IMR-90 (cell line): ENCODE measurements at regions not wholly inside any gene's neighbourhood (a gene's known extent, or its start where the extent isn't known, plus 50 kb on each side); places are given as distances from the start of the nearest gene placed in this dataset.

Source experiments
- ATAC-seq: fragments of 200-7000 bp; cut with Tn5 transposase; 2 replicates; pipeline ENCODE4 v1.9.1; 2020; ENCODE audit warnings: low read depth, mild to moderate bottlenecking, moderate library complexity
- BruUV-seq: library from RNA; stranded (reverse); fragments of 400-500 nt; replicated peaks from 2 replicates; lab custom pipeline; 2021; lab: Mats Ljungman, UMichigan
- CTCF ChIA-PET: fragments of 300-600 bp; formaldehyde crosslinking; extraction: SDS; loops from one replicate; lab custom pipeline; 2021; ENCODE audit warnings: antibody characterized with exemption; lab: Yijun Ruan, JAX
- POLR2A ChIA-PET: fragments of 300-600 bp; sonication (Branson Sonifier 250); formaldehyde crosslinking; loops from one replicate; lab custom pipeline; 2022; ENCODE audit warnings: antibody characterized with exemption; ENCODE audit not compliant: unreplicated experiment; lab: Charles Lee
- DNase-seq: peaks from one replicate; pipeline ENCODE4 v3.0.0; 2013
- H2AFZ ChIP-seq: replicated peaks from 2 replicates; pipeline ENCODE3; 2013; ENCODE audit warnings: low read length, mild to moderate bottlenecking; ENCODE audit not compliant: poor library complexity
- H2AK5ac ChIP-seq: 2 replicates; pipeline ENCODE4 v1.6.1; 2013; ENCODE audit warnings: low read depth, low read length, inconsistent platforms
- H2AK9ac ChIP-seq: replicated peaks from 2 replicates; pipeline ENCODE3; 2013; ENCODE audit warnings: mild to moderate bottlenecking, low read depth, low read length, moderate library complexity; ENCODE audit not compliant: poor library complexity
- H2BK120ac ChIP-seq: 2 replicates; pipeline ENCODE4 v1.6.1; 2013; ENCODE audit warnings: low read depth, low read length, inconsistent platforms
- H2BK15ac ChIP-seq: 3 replicates; pipeline ENCODE4 v1.6.1; 2013; ENCODE audit warnings: low read depth, low read length, inconsistent platforms
- H2BK20ac ChIP-seq: 2 replicates; pipeline ENCODE4 v1.6.1; 2013; ENCODE audit warnings: low read depth, mild to moderate bottlenecking, inconsistent platforms, low read length, moderate library complexity
- H2BK5ac ChIP-seq: 2 replicates; pipeline ENCODE4 v1.6.1; 2013; ENCODE audit warnings: mild to moderate bottlenecking, low read depth, low read length, inconsistent platforms; ENCODE audit not compliant: poor library complexity, severe bottlenecking
- H3K14ac ChIP-seq: replicated peaks from 2 replicates; pipeline ENCODE4 v1.6.1; 2013; ENCODE audit warnings: low read depth, low read length, inconsistent platforms
- H3K18ac ChIP-seq: 2 replicates; pipeline ENCODE4 v1.6.1; 2013; ENCODE audit warnings: low read depth, low read length, control low read depth
- H3K23ac ChIP-seq: 2 replicates; pipeline ENCODE4 v1.6.1; 2013; ENCODE audit warnings: low read depth, low read length, inconsistent platforms
- H3K27ac ChIP-seq: 2 replicates; pipeline ENCODE4 v1.5.1; 2013; ENCODE audit warnings: mild to moderate bottlenecking, control low read depth, low read length; ENCODE audit not compliant: insufficient read depth
- H3K27me3 ChIP-seq: 2 replicates; pipeline ENCODE4 v1.6.1; 2013; ENCODE audit warnings: low read length; ENCODE audit not compliant: control insufficient read depth, insufficient read depth
- H3K36me3 ChIP-seq: 2 replicates; pipeline ENCODE4 v1.6.1; 2013; ENCODE audit warnings: low read length, mixed read lengths; ENCODE audit not compliant: control insufficient read depth, insufficient read depth
- H3K4ac ChIP-seq: 2 replicates; pipeline ENCODE4 v1.6.1; 2013; ENCODE audit warnings: low read depth, low read length, inconsistent platforms
- H3K4me1 ChIP-seq: 2 replicates; pipeline ENCODE4 v1.6.1; 2013; ENCODE audit warnings: low read length, mixed read lengths; ENCODE audit not compliant: control insufficient read depth, insufficient read depth
- H3K4me2 ChIP-seq: 2 replicates; pipeline ENCODE4 v1.6.1; 2013; ENCODE audit warnings: low read depth, mild to moderate bottlenecking, control low read depth, low read length, moderate library complexity
- H3K4me3 ChIP-seq: 2 replicates; pipeline ENCODE4 v1.5.1; 2013; ENCODE audit warnings: low read depth, mild to moderate bottlenecking, control low read depth, low read length, moderate library complexity; ENCODE audit not compliant: insufficient read depth
- H3K56ac ChIP-seq: 2 replicates; pipeline ENCODE4 v1.6.1; 2013; ENCODE audit warnings: low read length, inconsistent platforms; ENCODE audit not compliant: insufficient read depth; ENCODE audit errors: extremely low read depth
- H3K79me1 ChIP-seq, 2 experiments: 2 replicates each; pipeline ENCODE4 v1.6.1; 2013; ENCODE audit warnings: low read length in 2 of 2, inconsistent platforms in 1 of 2, low read depth in 1 of 2
- H3K9ac ChIP-seq: 2 replicates; pipeline ENCODE4 v1.6.1; 2013; ENCODE audit warnings: low read depth, low read length, control low read depth
- H3K9me1 ChIP-seq: 2 replicates; pipeline ENCODE4 v1.6.1; 2013; ENCODE audit warnings: low read length, inconsistent platforms; ENCODE audit not compliant: insufficient read depth
- H3K9me3 ChIP-seq: 2 replicates; pipeline ENCODE4 v1.6.1; 2013; ENCODE audit warnings: low read length; ENCODE audit not compliant: control insufficient read depth, insufficient read depth
- H4K20me1 ChIP-seq: 2 replicates; pipeline ENCODE4 v1.6.1; 2013; ENCODE audit warnings: low read length, inconsistent platforms; ENCODE audit not compliant: insufficient read depth
- H4K5ac ChIP-seq: 2 replicates; pipeline ENCODE4 v1.6.1; 2013; ENCODE audit warnings: mild to moderate bottlenecking, low read depth, low read length, control low read depth
- H4K8ac ChIP-seq, 2 experiments: 2 replicates each; pipeline ENCODE4 v1.6.1; 2013; ENCODE audit warnings: low read depth in 2 of 2, low read length in 2 of 2, control low read depth in 1 of 2, inconsistent platforms in 1 of 2
- H4K91ac ChIP-seq: 2 replicates; pipeline ENCODE4 v1.6.1; 2013; ENCODE audit warnings: low read depth, low read length, inconsistent platforms; ENCODE audit not compliant: insufficient read depth
- BHLHE40 ChIP-seq: fragments of 150-350 bp; IDR thresholded peaks from 2 replicates; pipeline ENCODE4 v1.6.1; 2016; ENCODE audit warnings: mild to moderate bottlenecking, low read depth, low read length
- CEBPB ChIP-seq: IDR thresholded peaks from 2 replicates; pipeline ENCODE4 v1.6.1; 2012; ENCODE audit warnings: low read depth, low read length, improper control_type of control experiment
- CHD1 ChIP-seq: IDR thresholded peaks from 2 replicates; pipeline ENCODE4 v1.6.1; 2012; ENCODE audit warnings: low read depth, low read length, improper control_type of control experiment
- FOS ChIP-seq: fragments of 150-350 bp; IDR thresholded peaks from 2 replicates; pipeline ENCODE4 v1.6.1; 2016; ENCODE audit warnings: low read depth, low read length
- MAFK ChIP-seq: IDR thresholded peaks from 2 replicates; pipeline ENCODE4 v1.6.1; 2012; ENCODE audit warnings: low read depth, low read length, improper control_type of control experiment
- MAZ ChIP-seq: IDR thresholded peaks from 2 replicates; pipeline ENCODE4 v1.6.1; 2012; ENCODE audit warnings: low read depth, mild to moderate bottlenecking, low read length, improper control_type of control experiment, moderate library complexity, borderline replicate concordance
- MXI1 ChIP-seq: IDR thresholded peaks from 2 replicates; pipeline ENCODE4 v1.6.1; 2012; ENCODE audit warnings: low read depth, mild to moderate bottlenecking, low read length, moderate library complexity, borderline replicate concordance
- NFE2L2 ChIP-seq: fragments of 150-350 bp; IDR thresholded peaks from 2 replicates; pipeline ENCODE4 v1.6.1; 2016; ENCODE audit warnings: low read depth, mild to moderate bottlenecking, low read length
- POLR2A ChIP-seq: IDR thresholded peaks from 2 replicates; pipeline ENCODE4 v1.6.1; 2012; ENCODE audit warnings: mild to moderate bottlenecking, low read depth, low read length
- RAD21 ChIP-seq: IDR thresholded peaks from 2 replicates; pipeline ENCODE4 v1.6.1; 2012; ENCODE audit warnings: low read length, improper control_type of control experiment
- RCOR1 ChIP-seq: IDR thresholded peaks from 2 replicates; pipeline ENCODE4 v1.6.1; 2012; ENCODE audit warnings: mild to moderate bottlenecking, low read length, improper control_type of control experiment; ENCODE audit not compliant: insufficient replicate concordance
- RFX5 ChIP-seq: IDR thresholded peaks from 2 replicates; pipeline ENCODE4 v1.8.0; 2012; ENCODE audit warnings: low read depth, mild to moderate bottlenecking, low read length, moderate library complexity
- SMC3 ChIP-seq: fragments of 150-350 bp; IDR thresholded peaks from 2 replicates; pipeline ENCODE4 v1.6.1; 2016; ENCODE audit warnings: low read depth, mild to moderate bottlenecking, antibody characterized with exemption, low read length, moderate library complexity
- USF2 ChIP-seq: fragments of 150-350 bp; IDR thresholded peaks from 2 replicates; pipeline ENCODE4 v1.6.1; 2017; ENCODE audit warnings: mild to moderate bottlenecking, antibody characterized with exemption, low read length, low read depth
- WGBS, 2 experiments: methylation state at CpG; one replicate each; pipeline versions ENCODE4 v1.1.5 to v1.1.7; 2013; ENCODE audit warnings: missing lambda C conversion rate in 2 of 2; ENCODE audit not compliant: insufficient read length in 1 of 2; ENCODE audit errors: extremely low coverage in 2 of 2; 5-methylcytosine and 5-hydroxymethylcytosine counted together
- dilution Hi-C: fragments of 300-500 bp; cut with HindIII; formaldehyde crosslinking; loops from one replicate; pipeline ENCODE4 v1.14.3; 2018; ENCODE audit warnings: low sequenced_read_pairs; ENCODE audit not compliant: unreplicated experiment
- in situ Hi-C: fragments of 300-500 bp; cut with MboI; formaldehyde crosslinking; loops from 3 replicates; pipeline ENCODE4 v1.14.3; 2019; ENCODE audit warnings: low sequenced_read_pairs, inconsistent platforms, mixed read lengths
- intact Hi-C: fragments of 100-400 bp; cut with micrococcal nuclease; formaldehyde crosslinking; loops from 2 replicates; pipeline ENCODE4 v1.10.0; 2022
- TF ChIP-seq, protein P1 (sequence below): fragments of 150-350 bp; IDR thresholded peaks from 2 replicates; pipeline ENCODE4 v1.6.1; 2016; ENCODE audit warnings: low read depth, mild to moderate bottlenecking, low read length, moderate library complexity, borderline replicate concordance
- TF ChIP-seq, protein P2 (sequence below): conservative IDR thresholded peaks from 2 replicates; pipeline ENCODE4 v1.5.1; 2012; ENCODE audit warnings: mild to moderate bottlenecking, low read depth, low read length, improper control_type of control experiment

DNA sequence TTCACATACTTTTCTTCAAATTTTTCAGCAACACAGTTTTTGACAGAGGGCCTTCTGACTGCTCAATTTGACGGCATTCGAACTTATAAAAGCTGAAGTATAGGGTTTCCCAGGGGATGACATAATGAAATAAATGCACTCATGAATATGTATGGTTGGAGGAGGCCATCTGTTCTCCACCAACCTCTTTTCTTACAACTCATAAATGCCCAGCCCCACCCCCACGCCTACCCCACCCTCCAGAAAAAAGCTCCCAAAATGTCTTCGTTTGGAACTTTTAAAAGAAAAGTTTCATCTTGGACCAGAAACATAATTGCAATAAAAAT, 211.6 kb upstream of the LRRN1 start:
- Histone ChIP-seq H4K5ac (no peak overlapping the region), H3K4ac (no peak overlapping the region), H2AFZ (no peak overlapping the region), H3K36me3 (no peaks in the 10 kb centered on the region), H4K8ac (no peak overlapping the region), H3K27me3 (no peaks in the 10 kb centered on the region), H3K9ac (no peak overlapping the region), H2AK5ac (no peak overlapping the region), H4K91ac (no peak overlapping the region), H4K20me1 (no peaks in the 10 kb centered on the region), H3K4me2 (no peak overlapping the region), H3K27ac (no peak overlapping the region), H3K4me3 (no peak overlapping the region), H3K56ac (no peak overlapping the region), H3K9me1 (no peaks in the 10 kb centered on the region), H3K23ac (no peak overlapping the region), H3K14ac (no peak overlapping the region), H2BK15ac (no peak overlapping the region), H2BK20ac (no peak overlapping the region), H2AK9ac (no peak overlapping the region), H3K18ac (no peak overlapping the region), H3K4me1 (no peaks in the 10 kb centered on the region), H3K79me1 (no peaks in the 10 kb centered on the region), H3K9me3 (0 out of 2 replicates have a peak, but pooled peaks cover 2% of the 10 kb centered on the region), H2BK5ac (no peak overlapping the region), H2BK120ac (no peak overlapping the region)
- ChIA-PET POLR2A (no interaction called here), CTCF (no interaction called here)
- TF ChIP-seq USF2 (no peak), FOS (no peak), CHD1 (no peak), MAZ (no peak), RFX5 (no peak), SMC3 (no peak), MAFK (no peak), BHLHE40 (no peak), MXI1 (no peak), POLR2A (no peak), RCOR1 (no peak), NFE2L2 (no peak), RAD21 (no peak), CEBPB (no peak)
- TF ChIP-seq, protein P1, sequence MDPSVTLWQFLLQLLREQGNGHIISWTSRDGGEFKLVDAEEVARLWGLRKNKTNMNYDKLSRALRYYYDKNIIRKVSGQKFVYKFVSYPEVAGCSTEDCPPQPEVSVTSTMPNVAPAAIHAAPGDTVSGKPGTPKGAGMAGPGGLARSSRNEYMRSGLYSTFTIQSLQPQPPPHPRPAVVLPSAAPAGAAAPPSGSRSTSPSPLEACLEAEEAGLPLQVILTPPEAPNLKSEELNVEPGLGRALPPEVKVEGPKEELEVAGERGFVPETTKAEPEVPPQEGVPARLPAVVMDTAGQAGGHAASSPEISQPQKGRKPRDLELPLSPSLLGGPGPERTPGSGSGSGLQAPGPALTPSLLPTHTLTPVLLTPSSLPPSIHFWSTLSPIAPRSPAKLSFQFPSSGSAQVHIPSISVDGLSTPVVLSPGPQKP: no peak
- TF ChIP-seq, protein P2, sequence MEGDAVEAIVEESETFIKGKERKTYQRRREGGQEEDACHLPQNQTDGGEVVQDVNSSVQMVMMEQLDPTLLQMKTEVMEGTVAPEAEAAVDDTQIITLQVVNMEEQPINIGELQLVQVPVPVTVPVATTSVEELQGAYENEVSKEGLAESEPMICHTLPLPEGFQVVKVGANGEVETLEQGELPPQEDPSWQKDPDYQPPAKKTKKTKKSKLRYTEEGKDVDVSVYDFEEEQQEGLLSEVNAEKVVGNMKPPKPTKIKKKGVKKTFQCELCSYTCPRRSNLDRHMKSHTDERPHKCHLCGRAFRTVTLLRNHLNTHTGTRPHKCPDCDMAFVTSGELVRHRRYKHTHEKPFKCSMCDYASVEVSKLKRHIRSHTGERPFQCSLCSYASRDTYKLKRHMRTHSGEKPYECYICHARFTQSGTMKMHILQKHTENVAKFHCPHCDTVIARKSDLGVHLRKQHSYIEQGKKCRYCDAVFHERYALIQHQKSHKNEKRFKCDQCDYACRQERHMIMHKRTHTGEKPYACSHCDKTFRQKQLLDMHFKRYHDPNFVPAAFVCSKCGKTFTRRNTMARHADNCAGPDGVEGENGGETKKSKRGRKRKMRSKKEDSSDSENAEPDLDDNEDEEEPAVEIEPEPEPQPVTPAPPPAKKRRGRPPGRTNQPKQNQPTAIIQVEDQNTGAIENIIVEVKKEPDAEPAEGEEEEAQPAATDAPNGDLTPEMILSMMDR: no peak
- ATAC-seq: no peak
- DNase-seq: no peak
- intact Hi-C loops (no loop called here), in situ Hi-C loops (no loop called here), dilution Hi-C loops (no loop called here)
- BruUV-seq: no TSS peak
- no CpG with 5 or more reads among the region's 4 CpGs for WGBS, 2 experiments
